Epithelial cell of esophagus (primary cell): ENCODE measurements at regions not wholly inside any gene's neighbourhood (a gene's known extent, or its start where the extent isn't known, plus 50 kb on each side); places are given as distances from the start of the nearest gene placed in this dataset.

Experiments
- DNase-seq: peaks from one replicate; pipeline ENCODE4 v3.0.0; 2010; ENCODE audit warnings: low read depth
- H3K4me3 ChIP-seq: 2 replicates; pipeline ENCODE4 v1.5.1; 2011; ENCODE audit warnings: mild to moderate bottlenecking, low read length, control low read depth
- TF ChIP-seq, protein P1 (sequence below): IDR thresholded peaks from 2 replicates; pipeline ENCODE4 v1.5.1; 2011; ENCODE audit warnings: low read depth, mild to moderate bottlenecking, low read length, control low read depth, inconsistent platforms; ENCODE audit not compliant: insufficient read depth; ENCODE audit errors: missing control alignments

- no peak overlapping the region for H3K4me3 ChIP-seq
- TF ChIP-seq, protein P1, sequence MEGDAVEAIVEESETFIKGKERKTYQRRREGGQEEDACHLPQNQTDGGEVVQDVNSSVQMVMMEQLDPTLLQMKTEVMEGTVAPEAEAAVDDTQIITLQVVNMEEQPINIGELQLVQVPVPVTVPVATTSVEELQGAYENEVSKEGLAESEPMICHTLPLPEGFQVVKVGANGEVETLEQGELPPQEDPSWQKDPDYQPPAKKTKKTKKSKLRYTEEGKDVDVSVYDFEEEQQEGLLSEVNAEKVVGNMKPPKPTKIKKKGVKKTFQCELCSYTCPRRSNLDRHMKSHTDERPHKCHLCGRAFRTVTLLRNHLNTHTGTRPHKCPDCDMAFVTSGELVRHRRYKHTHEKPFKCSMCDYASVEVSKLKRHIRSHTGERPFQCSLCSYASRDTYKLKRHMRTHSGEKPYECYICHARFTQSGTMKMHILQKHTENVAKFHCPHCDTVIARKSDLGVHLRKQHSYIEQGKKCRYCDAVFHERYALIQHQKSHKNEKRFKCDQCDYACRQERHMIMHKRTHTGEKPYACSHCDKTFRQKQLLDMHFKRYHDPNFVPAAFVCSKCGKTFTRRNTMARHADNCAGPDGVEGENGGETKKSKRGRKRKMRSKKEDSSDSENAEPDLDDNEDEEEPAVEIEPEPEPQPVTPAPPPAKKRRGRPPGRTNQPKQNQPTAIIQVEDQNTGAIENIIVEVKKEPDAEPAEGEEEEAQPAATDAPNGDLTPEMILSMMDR, result no peak
These were observed 1112.0 kb upstream of the RAG2 start for GRCh38 chr11:37710031-37710430.

DNA sequence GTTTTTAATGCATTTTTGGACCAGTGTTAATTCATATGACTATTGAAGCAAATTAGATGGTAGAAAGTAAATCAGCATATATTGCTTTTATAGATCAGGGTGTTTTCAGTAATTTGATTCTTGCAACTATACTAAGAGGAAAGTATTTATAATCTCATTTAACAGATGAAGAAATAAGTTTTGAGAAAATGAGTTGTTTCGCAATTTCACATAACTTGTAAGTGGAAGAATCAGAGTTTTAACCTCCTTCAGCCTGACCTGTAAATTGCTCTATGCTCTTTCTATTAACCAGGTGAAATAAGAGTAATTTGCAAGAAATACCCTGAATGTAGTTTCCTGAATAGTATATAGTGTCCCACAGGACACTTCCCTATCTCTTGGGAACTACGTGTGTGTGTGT is 1106.8 kb upstream of the RAG2 start:
- no peak overlapping the region for H3K4me3 ChIP-seq
- TF ChIP-seq, protein P1, result no peak
- DNase-seq, result no peak

More at GRCh38 chr11:37710031-37710430, 1112.0 kb upstream of the RAG2 start:
- DNase-seq, result no peak

GRCh38 chr11:37699644-37700043 is 1101.6 kb upstream of the RAG2 start:
- no peak for DNase-seq
- TF ChIP-seq, protein P1, result no peak
- no peak overlapping the region for H3K4me3 ChIP-seq

DNA sequence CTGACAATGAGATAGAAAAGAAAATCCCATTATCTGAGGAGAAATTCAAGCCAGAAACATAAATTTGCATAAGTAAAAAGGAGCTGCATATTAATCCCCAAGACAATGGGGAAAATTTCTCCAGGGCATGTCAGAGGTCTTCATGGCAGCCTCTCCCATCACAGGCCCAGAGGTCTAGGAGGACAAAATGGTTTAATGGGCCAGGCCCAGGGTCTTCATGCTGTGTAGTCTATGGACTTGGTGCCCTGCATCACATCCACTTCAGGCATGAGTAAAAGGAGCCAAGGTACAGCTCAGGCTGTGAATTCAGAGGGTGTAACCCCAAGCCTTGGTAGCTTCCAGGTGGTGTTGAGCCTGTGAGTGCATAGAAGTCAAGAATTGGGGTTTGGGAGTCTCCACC is 1097.2 kb upstream of the RAG2 start:
- TF ChIP-seq, protein P1, result no peak
- no peak for DNase-seq
- no peak overlapping the region for H3K4me3 ChIP-seq

- H3K4me3 ChIP-seq, result no peak overlapping the region
- TF ChIP-seq, protein P1, result no peak
- no peak for DNase-seq
These were observed 1091.9 kb upstream of the RAG2 start for GRCh38 chr11:37689951-37690350.

DNA sequence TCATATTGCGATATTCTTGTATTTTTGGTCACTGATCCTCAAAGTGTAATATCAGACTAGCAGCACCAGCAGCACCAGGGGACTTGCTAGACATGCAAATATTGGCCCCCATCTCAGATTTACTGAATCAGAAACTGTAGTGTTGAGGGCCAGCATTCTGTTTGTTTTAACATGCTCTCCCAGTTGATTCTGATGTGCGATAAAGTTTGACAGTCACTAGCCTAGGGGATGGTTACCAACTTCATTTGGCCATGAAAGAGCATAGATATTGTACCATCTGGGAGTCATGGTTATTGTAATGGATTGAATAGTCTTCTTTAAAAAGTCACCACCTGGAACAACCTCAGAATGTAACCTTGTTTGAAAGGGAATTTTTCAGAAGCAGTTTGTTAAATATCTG is 1090.4 kb upstream of the RAG2 start:
- TF ChIP-seq, protein P1, result no peak
- no peak for DNase-seq
- no peak overlapping the region for H3K4me3 ChIP-seq

GRCh38 chr11:37687130-37687529 is 1089.1 kb upstream of the RAG2 start:
- H3K4me3 ChIP-seq, result no peak overlapping the region
- no peak for DNase-seq
- TF ChIP-seq, protein P1, result no peak
